Trophoblast cell (in vitro differentiated cells and primary cell): ENCODE measurements at regions not wholly inside any gene's neighbourhood (a gene's known extent, or its start where the extent isn't known, plus 50 kb on each side); places are given as distances from the start of the nearest gene placed in this dataset.

Source experiments
- DNase-seq, 2 donors: peaks; one replicate each; pipeline ENCODE4 v3.0.0-alpha.2; 2016
- H2AFZ ChIP-seq: 2 replicates; pipeline ENCODE4 v1.6.1; 2013; ENCODE audit warnings: low read length, moderate library complexity, mild to moderate bottlenecking; ENCODE audit not compliant: insufficient read depth, poor library complexity
- H2AK5ac ChIP-seq: 2 replicates; pipeline ENCODE4 v1.6.1; 2013; ENCODE audit warnings: mild to moderate bottlenecking, low read length
- H2BK120ac ChIP-seq: 2 replicates; pipeline ENCODE4 v1.6.1; 2013; ENCODE audit warnings: low read length, mild to moderate bottlenecking, moderate library complexity; ENCODE audit not compliant: insufficient read depth, poor library complexity
- H2BK12ac ChIP-seq: 2 replicates; pipeline ENCODE4 v1.6.1; 2013; ENCODE audit warnings: mild to moderate bottlenecking, low read length, moderate library complexity
- H2BK5ac ChIP-seq: 2 replicates; pipeline ENCODE4 v1.6.1; 2013; ENCODE audit warnings: low read length, low read depth, moderate library complexity, mild to moderate bottlenecking; ENCODE audit not compliant: poor library complexity
- H3K14ac ChIP-seq: 2 replicates; pipeline ENCODE4 v1.6.1; 2013; ENCODE audit warnings: mild to moderate bottlenecking, low read length
- H3K18ac ChIP-seq: 2 replicates; pipeline ENCODE4 v1.6.1; 2013; ENCODE audit warnings: mild to moderate bottlenecking, low read length
- H3K23ac ChIP-seq: 2 replicates; pipeline ENCODE4 v1.6.1; 2013; ENCODE audit warnings: low read length
- H3K27ac ChIP-seq: 2 replicates; pipeline ENCODE4 v1.5.1; 2013; ENCODE audit warnings: low read depth, mild to moderate bottlenecking, inconsistent platforms, low read length, moderate library complexity
- H3K27me3 ChIP-seq: 2 replicates; pipeline ENCODE4 v1.6.1; 2013; ENCODE audit warnings: inconsistent platforms, mild to moderate bottlenecking, low read length, moderate library complexity; ENCODE audit not compliant: insufficient read depth
- H3K36me3 ChIP-seq, 2 experiments: 1 replicate in 1 of 2; 2 replicates in 1 of 2; pipeline ENCODE4 v1.6.1; 2013; ENCODE audit warnings: low read length in 2 of 2, mild to moderate bottlenecking in 2 of 2, moderate library complexity in 1 of 2; ENCODE audit not compliant: insufficient read depth in 2 of 2, control insufficient read depth in 1 of 2
- H3K4ac ChIP-seq: 2 replicates; pipeline ENCODE4 v1.6.1; 2013; ENCODE audit warnings: low read depth, mild to moderate bottlenecking, low read length, moderate library complexity
- H3K4me1 ChIP-seq, 2 experiments: 1 replicate in 1 of 2; 2 replicates in 1 of 2; pipeline ENCODE4 v1.6.1; 2013; ENCODE audit warnings: low read length in 2 of 2, mild to moderate bottlenecking in 2 of 2, moderate library complexity in 1 of 2; ENCODE audit not compliant: insufficient read depth in 2 of 2, control insufficient read depth in 1 of 2
- H3K4me2 ChIP-seq: 2 replicates; pipeline ENCODE4 v1.6.1; 2013; ENCODE audit warnings: inconsistent platforms, mild to moderate bottlenecking, low read length, moderate library complexity
- H3K4me3 ChIP-seq: 2 replicates; pipeline ENCODE4 v1.5.1; 2013; ENCODE audit warnings: mild to moderate bottlenecking, low read depth, low read length, inconsistent platforms
- H3K79me1 ChIP-seq: one replicate; pipeline ENCODE4 v1.6.1; 2013; ENCODE audit warnings: low read length
- H3K79me2 ChIP-seq: 2 replicates; pipeline ENCODE4 v1.6.1; 2013; ENCODE audit warnings: low read length, mild to moderate bottlenecking; ENCODE audit not compliant: control insufficient read depth, insufficient read depth, poor library complexity
- H3K9ac ChIP-seq: 2 replicates; pipeline ENCODE4 v1.6.1; 2013; ENCODE audit warnings: mild to moderate bottlenecking, low read length
- H3K9me3 ChIP-seq: 2 replicates; pipeline ENCODE4 v1.6.1; 2013; ENCODE audit warnings: low read depth, mild to moderate bottlenecking, control low read depth, inconsistent platforms, low read length; ENCODE audit not compliant: insufficient read depth
- H4K12ac ChIP-seq: 2 replicates; pipeline ENCODE4 v1.6.1; 2013; ENCODE audit warnings: low read depth, mild to moderate bottlenecking, low read length, moderate library complexity
- H4K8ac ChIP-seq: 2 replicates; pipeline ENCODE4 v1.6.1; 2013; ENCODE audit warnings: low read depth, mild to moderate bottlenecking, low read length, moderate library complexity
- H4K91ac ChIP-seq: one replicate; pipeline ENCODE4 v1.6.1; 2013; ENCODE audit warnings: low read depth, mild to moderate bottlenecking, low read length, moderate library complexity
- WGBS: extraction: QIAGEN DNeasy Blood & Tissue Kit; methylation state at CpG from one replicate; pipeline ENCODE4 v1.1.7; 2013; ENCODE audit warnings: missing lambda C conversion rate; ENCODE audit not compliant: insufficient read length, insufficient coverage; ENCODE audit errors: extremely low coverage; 5-methylcytosine and 5-hydroxymethylcytosine counted together

GRCh38 chr7:13047061-13047460, 359.6 kb downstream of the ARL4A start:
- no peak overlapping the region for H4K8ac ChIP-seq
- no peak overlapping the region for H3K23ac ChIP-seq
- no peak overlapping the region for H2BK12ac ChIP-seq
- no CpG with 5 or more reads among the region's 4 CpGs for WGBS
- H3K4me1 ChIP-seq: no peaks in the 10 kb centered on the region
- no peaks in the 10 kb centered on the region for H3K36me3 ChIP-seq
- no peak overlapping the region for H2BK5ac ChIP-seq
- H4K91ac ChIP-seq: no peak overlapping the region
- H3K27me3 ChIP-seq: no peaks in the 10 kb centered on the region
- no peak overlapping the region for H4K12ac ChIP-seq
- no peak overlapping the region for H3K9ac ChIP-seq
- no peak overlapping the region for H3K14ac ChIP-seq
- H3K27ac ChIP-seq: no peak overlapping the region
- no peak overlapping the region for H3K4me2 ChIP-seq
- no peaks in the 10 kb centered on the region for H3K79me1 ChIP-seq
- H2AK5ac ChIP-seq: no peak overlapping the region
- no peak for DNase-seq
- no peaks in the 10 kb centered on the region for H3K79me2 ChIP-seq
- H3K9me3 ChIP-seq: no peaks in the 10 kb centered on the region
- H3K4me3 ChIP-seq: no peak overlapping the region
- no peak overlapping the region for H3K4ac ChIP-seq
- no peak overlapping the region for H2BK120ac ChIP-seq
- H3K18ac ChIP-seq: no peak overlapping the region
- no peak overlapping the region for H2AFZ ChIP-seq

GRCh38 chr7:13049946-13050345, 362.5 kb downstream of the ARL4A start:
- no peaks in the 10 kb centered on the region for H3K4me1 ChIP-seq
- H3K79me2 ChIP-seq: no peaks in the 10 kb centered on the region
- no peak overlapping the region for H2AK5ac ChIP-seq
- no peak overlapping the region for H4K12ac ChIP-seq
- H2BK120ac ChIP-seq: no peak overlapping the region
- H3K9ac ChIP-seq: no peak overlapping the region
- H3K9me3 ChIP-seq: no peaks in the 10 kb centered on the region
- no peak for DNase-seq
- H3K27me3 ChIP-seq: no peaks in the 10 kb centered on the region
- H2BK12ac ChIP-seq: no peak overlapping the region
- no peak overlapping the region for H3K4me2 ChIP-seq
- no peak overlapping the region for H2BK5ac ChIP-seq
- H4K8ac ChIP-seq: no peak overlapping the region
- no peak overlapping the region for H3K18ac ChIP-seq
- H3K4ac ChIP-seq: no peak overlapping the region
- no peak overlapping the region for H3K23ac ChIP-seq
- no peaks in the 10 kb centered on the region for H3K79me1 ChIP-seq
- no peak overlapping the region for H3K27ac ChIP-seq
- H2AFZ ChIP-seq: no peak overlapping the region
- no peak overlapping the region for H3K14ac ChIP-seq
- no peak overlapping the region for H4K91ac ChIP-seq
- no peaks in the 10 kb centered on the region for H3K36me3 ChIP-seq
- H3K4me3 ChIP-seq: no peak overlapping the region
- no CpG with 5 or more reads among the region's 3 CpGs for WGBS

GRCh38 chr7:13050703-13051102, 363.3 kb downstream of the ARL4A start:
- Histone ChIP-seq H3K23ac (no peak overlapping the region), H2BK120ac (no peak overlapping the region), H3K9ac (no peak overlapping the region), H2AK5ac (no peak overlapping the region), H3K4ac (no peak overlapping the region), H3K4me2 (no peak overlapping the region), H3K36me3 (no peaks in the 10 kb centered on the region), H2BK12ac (no peak overlapping the region), H3K14ac (no peak overlapping the region), H3K27me3 (no peaks in the 10 kb centered on the region), H3K4me3 (no peak overlapping the region), H3K79me2 (no peaks in the 10 kb centered on the region), H3K27ac (no peak overlapping the region), H4K8ac (no peak overlapping the region), H3K9me3 (no peaks in the 10 kb centered on the region), H4K91ac (no peak overlapping the region), H2AFZ (no peak overlapping the region), H2BK5ac (no peak overlapping the region), H3K79me1 (no peaks in the 10 kb centered on the region), H4K12ac (no peak overlapping the region), H3K4me1 (no peaks in the 10 kb centered on the region), H3K18ac (no peak overlapping the region)
- no CpG with 5 or more reads among the region's 2 CpGs for WGBS
- peak in 1 of 2 donors; percentile 56 for DNase-seq

GRCh38 chr7:13055732-13056368, 368.4 kb downstream of the ARL4A start:
- Histone ChIP-seq H2BK12ac (no peak overlapping the region), H3K79me1 (no peaks in the 10 kb centered on the region), H3K9ac (no peak overlapping the region), H4K91ac (no peak overlapping the region), H4K12ac (no peak overlapping the region), H3K36me3 (no peaks in the 10 kb centered on the region), H3K4ac (no peak overlapping the region), H3K79me2 (no peaks in the 10 kb centered on the region), H3K27ac (no peak overlapping the region), H3K27me3 (no peaks in the 10 kb centered on the region), H3K4me3 (no peak overlapping the region), H3K4me1 (no peaks in the 10 kb centered on the region), H2BK120ac (no peak overlapping the region), H3K14ac (no peak overlapping the region), H3K23ac (no peak overlapping the region), H4K8ac (no peak overlapping the region), H2AK5ac (no peak overlapping the region), H2BK5ac (no peak overlapping the region), H3K9me3 (no peaks in the 10 kb centered on the region), H3K4me2 (no peak overlapping the region), H2AFZ (no peak overlapping the region), H3K18ac (no peak overlapping the region)
- no CpG with 5 or more reads among the region's 2 CpGs for WGBS
- DNase-seq: no peak
